Islet precursor cell (in vitro differentiated cells): ENCODE measurements at regions not wholly inside any gene's neighbourhood (a gene's known extent, or its start where the extent isn't known, plus 50 kb on each side); places are given as distances from the start of the nearest gene placed in this dataset.
A peak's percentile ranks its signal among the peaks of the same experiment; 100 is the strongest.
"Not testable (repeated sequence)": the region's sequence is repeated elsewhere in the genome, so short reads cannot be mapped to it uniquely, and the experiment has no call there.

Experiments
- DNase-seq: peaks from one replicate; pipeline ENCODE4 v3.0.0-alpha.2; 2018

DNA sequence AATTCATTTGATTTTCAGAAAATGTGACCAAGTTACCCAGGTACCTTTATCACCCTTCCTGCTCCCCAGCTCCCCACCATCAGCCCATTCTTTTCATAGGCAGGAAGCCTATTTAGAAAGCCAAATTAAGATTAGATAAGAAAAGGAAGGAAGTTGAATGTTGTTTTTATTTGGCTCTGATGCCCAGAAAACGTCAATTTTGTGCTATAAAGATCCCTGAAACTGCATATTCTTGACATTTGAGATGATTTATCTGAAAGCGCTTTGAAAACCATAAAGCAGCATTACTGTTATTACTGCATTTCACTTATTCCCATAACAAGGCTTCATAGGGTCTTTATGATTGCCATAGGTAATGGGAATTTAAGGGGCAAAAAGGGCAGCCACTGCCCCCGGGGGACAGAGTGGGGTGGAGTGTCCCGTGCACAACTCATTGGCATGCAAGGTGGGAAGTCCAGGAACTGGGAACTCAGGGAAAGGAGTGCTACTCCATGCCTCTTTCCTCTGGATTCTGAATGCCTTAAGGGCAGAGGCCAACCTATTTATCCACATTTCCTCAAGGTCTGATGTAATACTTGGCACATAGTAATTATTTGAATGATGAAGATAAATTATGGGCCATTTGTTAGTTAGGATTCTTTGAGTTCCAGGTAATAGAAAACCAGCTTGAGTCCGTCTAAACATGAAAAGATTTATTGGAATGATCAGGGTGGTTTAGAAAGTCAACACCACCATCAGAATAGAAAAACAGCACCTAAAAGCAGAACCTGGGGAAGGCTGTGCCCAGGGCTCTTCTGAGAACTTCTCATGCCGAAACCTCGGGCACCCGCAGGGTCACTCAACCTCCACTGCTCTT lies 100.6 kb upstream of the ELMO1 start:
- no peak for DNase-seq

DNA sequence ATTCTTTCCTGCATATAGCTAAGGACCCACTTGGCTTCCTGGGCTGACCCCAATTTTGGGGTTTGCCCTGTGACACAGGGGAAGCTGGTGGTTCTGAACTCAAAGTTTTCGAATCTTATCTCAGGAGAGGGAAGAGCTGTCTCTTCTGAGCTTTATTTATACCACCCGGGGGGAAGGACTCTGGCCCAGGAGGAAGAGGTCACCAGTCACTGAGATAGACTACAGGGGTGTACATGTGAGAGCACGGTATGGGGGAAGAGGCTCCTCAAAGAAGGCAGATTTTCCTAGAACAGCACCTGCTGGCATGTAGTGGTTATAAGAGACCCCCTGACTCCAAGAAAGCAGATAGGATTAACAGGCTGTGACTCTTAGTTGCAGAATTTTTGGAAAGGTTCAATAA lies 101.8 kb upstream of the ELMO1 start:
- no peak for DNase-seq

DNA sequence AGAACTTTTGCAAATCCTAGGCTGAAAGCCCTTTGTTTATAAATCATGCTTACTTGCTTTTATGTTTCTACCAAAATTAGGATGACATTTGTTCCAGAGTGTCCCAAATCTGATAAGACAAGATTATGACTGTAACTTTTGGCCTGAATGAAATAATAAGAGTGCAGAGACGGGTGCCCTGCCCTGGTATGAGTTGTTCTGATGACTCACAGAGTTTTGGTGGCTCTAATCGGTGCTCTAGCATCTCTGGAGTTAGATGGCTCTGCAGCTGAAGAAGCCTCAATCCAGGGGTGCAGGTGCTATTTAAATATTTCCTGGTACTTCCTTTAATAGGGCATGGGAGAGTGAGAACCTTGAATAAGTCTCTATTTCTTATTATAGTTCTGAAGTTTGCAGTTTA lies 102.2 kb upstream of the ELMO1 start:
- DNase-seq = no peak

DNA sequence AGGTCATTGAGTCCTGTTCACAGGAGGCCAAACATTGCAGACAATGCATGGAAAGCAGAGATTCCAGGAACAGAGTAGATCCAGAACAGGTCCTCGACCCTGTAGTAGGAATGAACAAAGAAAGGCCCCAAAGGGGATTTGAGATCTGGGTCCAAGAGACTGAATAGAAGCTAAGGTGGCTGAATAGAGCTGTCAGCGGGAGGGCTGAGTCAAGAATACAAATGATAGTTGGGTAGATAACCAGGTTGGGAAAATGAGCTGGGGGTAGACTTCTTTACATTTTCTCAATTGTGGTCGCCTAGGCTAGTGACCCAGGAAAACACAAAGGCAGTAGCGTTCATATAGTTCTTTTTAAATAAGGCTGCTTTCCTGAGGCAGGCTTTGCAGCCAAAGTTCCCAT lies 103.4 kb upstream of the ELMO1 start:
- DNase-seq = no peak

DNA sequence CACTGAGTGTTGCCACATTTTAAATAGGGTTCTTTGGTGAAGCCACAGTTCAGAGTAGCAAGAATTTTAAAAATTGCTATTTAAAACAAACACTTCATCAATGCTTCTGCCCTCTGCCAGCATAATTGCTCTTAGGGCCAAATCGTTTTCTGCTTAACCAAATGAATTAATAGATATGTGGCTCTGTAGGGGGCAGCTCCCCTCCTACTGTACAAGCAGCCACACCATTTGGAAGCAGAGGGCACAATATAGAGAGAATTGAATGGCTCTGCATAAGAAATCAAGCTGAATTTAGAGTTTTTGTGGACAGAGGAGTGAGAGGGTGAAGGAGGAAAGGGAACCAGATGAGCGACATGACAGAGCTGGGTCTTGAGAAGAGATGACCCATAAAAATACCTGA lies 103.8 kb upstream of the ELMO1 start:
- not testable (repeated sequence) for DNase-seq

DNA sequence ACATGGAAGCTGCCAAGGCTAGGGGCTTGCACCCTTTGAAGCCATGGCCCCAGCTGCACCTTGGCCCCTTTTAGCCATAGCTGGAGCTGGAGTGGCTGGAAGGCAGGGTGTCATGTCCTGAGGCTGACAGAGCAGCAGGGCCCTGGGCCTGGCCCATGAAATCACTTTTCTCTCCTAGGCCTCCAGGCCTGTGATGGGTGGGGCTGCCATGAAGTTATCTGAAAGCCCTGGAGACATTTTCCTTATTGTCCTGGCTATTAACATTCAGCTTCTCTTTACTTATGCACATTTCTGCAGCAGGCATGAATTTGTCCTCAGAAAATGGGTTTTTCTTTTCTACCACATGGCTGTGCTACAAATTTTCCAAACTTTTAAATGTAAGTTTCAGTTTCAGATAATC lies 106.9 kb upstream of the ELMO1 start:
- DNase-seq = no peak

DNA sequence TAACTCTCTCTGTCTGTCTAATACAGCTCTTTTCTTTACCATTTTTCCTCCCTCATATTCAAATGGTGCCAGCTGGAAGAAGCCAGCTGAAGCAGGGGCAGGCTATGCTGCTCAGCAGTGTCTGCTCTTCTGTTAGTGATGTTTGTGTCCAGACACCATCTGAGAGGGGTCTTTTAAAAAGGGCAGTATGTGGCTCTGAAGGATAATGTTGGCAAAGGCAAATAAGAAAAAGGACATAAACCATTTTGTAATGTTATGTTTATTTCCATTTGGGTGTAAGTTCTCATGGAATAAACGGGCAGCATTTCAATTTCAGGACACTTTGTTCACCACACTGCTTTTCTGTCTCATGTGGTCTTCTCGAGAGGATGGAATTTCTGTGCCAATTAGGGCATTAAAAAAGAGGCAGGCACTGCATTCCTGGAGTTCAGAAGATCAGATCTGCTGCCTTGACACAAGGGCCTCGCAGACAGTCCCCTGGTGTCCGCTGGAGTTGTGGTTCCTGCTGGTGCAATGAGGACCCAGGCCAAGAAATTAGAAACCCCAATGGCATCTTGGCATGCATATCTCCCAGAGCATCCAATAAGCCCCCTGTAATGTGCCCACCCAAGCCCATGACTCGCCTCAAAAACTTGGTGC lies 109.0 kb upstream of the ELMO1 start:
- no peak for DNase-seq

DNA sequence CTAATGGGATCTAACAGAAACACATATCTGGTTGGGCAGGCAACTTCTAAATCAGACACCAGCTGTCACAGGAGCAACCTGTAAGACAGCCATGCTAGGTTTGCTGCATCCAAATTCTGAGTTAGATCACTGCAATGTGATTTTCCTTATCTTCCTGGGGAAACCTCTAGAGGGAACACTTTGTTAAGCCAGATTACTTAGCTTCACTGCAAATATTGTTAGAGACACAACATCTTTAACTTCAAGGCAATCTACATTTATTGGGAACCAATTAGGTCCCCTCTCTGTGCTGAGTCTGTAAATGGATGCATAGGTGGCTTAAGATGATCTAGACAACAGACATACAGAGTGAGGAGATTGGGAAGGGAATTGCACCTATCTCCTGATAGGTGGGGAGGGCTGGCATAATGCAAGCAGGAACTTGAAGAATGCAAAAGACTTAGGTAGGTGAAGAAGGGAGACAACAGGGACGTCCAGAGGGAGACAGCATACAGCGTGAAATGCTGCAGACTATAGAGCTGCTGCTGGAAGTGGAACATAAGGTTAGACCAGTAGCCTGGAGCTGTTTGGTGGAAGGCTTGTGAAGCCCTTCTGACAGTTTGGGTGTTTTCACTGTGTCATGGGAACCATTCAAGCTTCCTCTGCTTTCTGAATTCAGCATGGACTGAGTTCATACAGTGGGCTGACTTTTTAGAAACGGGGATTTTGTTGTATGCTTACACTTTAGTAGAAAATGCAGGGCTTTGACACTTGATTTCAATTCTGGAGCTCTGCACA lies 109.8 kb upstream of the ELMO1 start:
- DNase-seq = no peak

DNA sequence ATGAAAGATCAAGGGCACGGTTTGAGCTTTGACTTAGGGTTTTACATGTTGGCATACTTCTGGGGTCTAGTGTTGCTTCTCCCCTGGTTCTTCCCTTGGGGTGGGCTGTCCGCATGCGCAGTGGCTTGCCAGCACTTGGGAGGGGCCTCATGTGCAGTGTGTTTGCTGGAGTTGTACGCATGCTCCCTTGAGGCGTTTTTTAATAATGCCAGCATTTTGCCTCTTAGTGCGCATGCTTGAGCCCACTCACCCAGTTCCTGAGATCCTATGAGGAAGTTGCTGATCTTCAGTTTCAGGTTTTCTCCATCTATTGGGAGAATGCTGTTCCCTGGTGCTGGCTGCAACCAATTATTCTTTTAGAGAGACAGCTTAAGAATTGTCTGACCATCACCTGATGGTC lies 113.4 kb upstream of the GPR141 start:
- DNase-seq = no peak

DNA sequence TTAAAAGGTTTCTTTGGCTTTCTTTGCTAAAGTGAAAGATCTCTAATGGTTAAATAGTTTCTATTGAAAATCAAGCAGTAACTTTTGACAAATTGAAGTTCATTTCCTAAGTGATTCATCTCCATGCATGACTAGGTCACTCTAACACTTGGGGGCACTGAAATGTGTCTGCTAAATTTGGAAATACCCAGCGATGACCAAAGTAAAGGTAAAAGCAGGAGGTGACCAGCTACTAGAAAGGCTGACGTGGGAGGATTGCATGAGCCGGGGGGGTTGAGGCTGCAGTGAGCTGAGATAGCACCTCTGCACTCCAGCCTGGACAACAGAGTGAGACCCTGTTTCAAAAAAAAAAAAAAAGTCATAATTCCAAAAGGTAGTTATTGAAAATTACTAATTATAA lies 111.8 kb upstream of the GPR141 start:
- DNase-seq = no peak

DNA sequence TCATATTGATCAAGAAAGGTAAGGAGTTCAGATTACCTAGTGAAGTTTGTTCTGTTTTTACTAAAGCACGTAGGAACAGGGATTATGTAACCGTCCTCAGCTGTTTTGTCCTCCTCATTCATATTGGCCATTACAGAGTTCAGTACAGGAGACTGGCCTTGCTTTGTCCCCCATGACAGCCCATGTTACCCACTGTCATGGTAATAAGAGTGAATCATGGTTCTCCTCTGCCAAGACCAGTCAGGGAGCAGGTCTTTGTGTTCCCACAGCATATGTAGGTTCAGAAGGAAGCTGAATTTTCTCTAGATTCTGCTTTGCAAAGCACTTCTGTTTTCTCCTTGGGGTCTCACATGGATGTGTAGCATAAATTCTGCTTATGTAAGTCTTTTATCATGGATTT lies 106.2 kb upstream of the GPR141 start:
- DNase-seq = no peak

DNA sequence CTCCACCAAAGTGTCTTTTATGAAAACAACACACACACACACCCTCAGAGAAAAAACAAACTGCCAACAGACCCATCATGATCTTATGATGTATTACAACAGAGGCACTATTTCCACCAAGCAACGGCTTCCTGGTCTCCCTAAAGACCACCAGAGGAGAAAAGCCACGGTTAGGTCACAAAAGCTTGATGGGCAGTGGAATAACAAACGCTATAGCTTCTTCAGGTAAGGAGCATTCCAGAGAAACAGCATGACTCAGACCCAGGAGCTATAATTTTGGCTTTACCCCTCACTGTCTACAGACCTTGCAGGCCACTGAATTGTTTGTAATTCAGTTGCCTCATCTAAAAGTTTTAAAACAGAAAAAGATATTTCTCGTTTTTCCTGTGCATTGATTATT lies 105.7 kb upstream of the GPR141 start:
- DNase-seq = no peak

DNA sequence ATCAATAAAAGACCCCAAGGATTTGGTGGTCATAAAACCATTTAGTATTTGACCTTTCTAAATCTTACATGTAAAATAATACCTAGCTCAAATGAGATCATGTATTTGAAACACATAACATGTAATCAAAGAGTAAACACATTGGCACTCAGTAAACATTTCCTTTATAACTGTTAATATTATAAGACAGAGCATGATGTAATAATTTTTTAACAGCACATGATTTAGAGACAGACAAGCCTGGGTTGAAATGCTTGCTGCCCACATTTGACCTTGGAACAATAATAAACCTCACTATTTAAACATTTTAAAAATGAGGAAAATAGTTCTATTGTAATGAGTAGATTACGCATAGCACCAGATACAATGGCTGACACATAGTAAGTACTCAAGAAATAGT lies 105.2 kb upstream of the GPR141 start:
- DNase-seq = no peak

DNA sequence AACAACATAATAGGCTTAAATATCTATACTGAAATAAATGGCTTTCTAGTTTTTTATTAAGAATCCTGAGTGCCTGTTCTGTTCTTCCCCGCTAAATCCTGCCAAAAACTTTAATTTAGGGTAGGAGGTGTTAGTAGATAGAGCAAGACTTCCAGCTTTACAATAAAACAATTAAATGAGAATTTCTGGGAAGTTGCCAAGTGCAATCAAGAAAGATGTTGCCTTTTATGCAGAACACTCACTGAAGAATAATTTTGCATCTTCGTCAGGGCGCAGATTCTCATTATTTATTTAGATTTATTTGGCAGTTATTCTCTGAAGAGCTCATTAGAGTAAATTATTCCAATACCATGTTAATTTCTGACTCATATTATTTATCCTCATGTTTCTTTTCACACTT lies 103.2 kb upstream of the GPR141 start:
- no peak for DNase-seq

DNA sequence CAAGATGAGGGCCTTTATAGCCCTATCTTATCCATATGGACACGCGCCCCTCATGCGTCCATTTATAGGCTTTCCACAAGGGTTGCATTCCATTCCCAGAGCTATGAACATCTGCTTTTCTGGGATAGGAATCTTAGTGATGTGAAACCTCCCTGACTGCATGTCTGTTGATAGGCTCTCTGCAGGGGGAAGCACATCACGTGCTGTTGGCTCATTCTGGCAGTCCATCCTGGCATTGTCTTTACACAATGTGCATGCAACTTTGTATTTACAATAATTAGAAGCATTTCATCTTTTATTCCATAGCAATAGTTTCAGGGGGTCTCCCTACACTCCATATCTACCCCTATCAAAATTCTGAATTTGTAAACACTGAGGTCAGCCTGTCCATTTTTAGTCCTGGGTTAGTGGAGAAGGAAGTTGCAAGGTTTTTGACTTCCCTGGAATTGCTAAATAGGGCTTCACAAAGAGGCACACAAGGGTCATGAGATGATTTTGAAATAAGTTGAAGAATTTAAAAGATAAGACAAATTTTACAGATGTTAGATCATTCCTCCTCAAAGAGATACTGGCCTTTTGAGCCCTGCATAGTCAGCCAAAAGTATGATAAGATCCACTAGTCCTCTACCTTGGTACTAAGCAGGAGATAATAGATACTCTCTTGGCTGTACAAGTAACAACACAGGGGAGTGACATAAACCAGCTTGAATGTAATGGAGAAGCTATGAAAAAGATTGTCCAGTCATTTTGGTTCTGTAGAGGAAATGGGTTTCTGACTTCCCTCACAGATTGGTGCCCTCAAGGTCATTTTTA lies 98.7 kb upstream of the GPR141 start:
- DNase-seq = not testable (repeated sequence)

DNA sequence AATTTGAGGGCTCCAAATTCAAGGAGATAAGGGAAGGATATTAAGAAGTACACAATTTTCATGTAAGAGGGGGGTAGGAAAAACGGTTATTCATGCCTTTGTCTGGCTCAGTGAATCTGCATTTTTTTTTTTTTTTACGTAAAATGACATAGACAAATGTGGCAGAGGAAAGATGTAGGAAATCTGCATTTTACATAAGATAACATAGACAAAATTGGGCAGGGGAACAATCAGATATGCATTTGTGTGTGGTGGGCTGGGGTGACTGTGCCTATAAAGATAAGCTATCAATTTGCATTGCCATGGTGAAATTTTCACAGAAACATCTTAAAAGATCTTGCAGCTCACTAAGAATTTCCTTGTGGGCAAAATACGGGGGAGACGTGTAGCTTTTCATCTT lies 92.7 kb upstream of the GPR141 start:
- no peak for DNase-seq

DNA sequence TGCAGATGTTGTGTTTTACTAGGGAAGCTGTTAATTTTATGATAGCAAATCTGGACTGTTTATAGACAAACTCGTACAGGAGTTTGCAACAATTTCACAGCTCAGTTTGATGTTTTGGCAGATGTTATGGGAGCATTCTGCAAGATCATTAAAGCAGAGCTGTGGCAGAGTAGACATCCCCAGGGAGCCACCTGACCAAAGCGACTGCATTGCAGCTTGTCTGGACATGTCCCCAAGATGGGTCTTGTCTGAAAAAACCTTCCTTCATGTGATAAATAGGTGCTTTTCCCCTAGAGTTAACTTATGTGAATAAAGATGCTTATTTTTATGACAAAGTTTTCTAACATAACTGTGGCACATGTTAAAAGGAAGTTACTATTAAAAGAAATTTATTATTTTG lies 91.2 kb upstream of the GPR141 start:
- no peak for DNase-seq

DNA sequence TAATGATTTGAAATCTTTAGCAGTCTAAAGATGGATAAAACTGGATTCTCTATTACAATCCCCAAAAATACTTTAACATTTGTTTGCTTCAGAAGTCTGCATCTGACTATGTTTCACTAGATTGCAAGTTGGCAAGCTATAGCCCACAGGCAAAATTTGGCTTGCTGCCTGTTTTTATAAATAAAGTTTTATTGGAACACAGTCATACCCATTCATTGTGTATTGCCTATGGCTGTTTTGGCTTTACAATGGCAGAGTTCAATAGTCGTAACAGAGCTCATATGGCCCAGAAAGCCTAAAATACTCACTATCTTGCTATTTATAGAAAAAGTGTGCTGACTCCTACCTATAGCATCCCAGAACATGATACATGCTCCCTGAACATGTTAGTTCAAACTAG lies 89.0 kb upstream of the GPR141 start:
- DNase-seq = no peak

DNA sequence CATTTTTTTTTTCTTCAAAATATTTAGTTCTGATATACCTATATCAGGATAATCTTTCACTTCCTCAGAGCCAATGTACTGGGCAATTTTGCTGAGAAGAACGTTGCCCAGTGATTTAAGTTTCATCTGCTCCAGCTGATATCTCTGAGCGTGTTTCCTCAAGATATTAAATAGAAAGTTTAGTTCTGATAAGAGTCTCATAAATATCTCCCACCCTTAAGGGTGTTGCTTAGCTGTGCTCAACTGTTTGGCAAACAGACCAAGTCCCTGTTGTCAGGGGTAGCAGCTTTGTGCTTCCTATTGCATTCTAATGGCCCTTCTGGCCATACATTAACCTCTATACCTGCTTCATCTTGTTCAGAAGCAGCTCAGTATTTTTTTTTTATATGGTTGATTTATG lies 84.7 kb upstream of the GPR141 start:
- no peak for DNase-seq

DNA sequence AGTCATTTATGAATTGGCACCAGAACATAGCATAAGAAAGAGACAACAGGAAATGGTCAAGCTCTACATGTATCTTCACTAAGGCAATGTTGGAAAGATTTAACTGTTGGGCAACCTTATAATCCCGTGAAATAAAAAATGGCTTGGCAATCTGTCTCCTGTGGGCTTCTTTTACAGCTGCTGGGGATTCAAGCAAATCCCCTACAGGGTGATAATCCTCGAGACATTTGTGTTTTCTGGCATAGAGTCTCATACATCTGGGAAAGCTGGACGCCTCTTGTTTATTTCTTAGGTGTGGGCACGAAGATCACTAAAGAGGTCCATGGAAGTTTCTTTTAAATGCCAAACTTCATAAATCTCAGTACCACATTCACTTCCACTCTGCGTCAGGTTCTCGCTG lies 82.2 kb upstream of the GPR141 start:
- no peak for DNase-seq

DNA sequence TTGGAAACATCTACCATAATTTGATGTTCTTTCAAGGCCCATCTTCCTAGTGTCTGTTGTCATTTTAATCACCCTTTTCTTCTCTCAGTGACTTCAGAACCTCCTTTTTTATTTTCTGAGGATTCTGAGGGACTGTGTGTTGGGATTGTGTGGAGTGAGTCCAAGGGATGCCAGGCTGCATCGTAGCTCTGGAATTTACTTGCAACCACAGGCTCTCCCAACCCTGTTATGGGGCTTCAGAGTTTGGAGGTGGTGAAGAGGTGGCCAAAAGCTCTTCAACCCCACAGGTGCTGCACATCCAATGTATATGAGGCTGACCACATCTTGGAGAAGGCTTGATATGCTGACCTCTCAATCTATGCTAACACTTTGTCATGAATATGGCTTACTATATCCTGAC lies 79.5 kb upstream of the GPR141 start:
- peak; percentile 62 for DNase-seq

DNA sequence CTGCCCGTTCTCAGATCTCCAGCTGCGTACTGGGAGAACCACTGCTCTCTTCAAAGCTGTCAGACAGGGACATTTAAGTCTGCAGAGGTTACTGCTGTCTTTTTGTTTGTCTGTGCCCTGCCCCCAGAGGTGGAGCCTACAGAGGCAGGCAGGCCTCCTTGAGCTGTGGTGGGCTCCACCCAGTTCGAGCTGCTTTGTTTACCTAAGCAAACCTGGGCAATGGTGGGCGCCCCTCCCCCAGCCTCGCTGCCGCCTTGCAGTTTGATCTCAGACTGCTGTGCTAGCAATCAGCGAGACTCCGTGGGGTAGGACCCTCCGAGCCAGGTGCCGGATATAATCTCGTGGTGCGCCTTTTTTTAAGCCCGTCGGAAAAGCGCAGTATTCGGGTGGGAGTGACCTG lies 66.2 kb upstream of the GPR141 start:
- not testable (repeated sequence) for DNase-seq

DNA sequence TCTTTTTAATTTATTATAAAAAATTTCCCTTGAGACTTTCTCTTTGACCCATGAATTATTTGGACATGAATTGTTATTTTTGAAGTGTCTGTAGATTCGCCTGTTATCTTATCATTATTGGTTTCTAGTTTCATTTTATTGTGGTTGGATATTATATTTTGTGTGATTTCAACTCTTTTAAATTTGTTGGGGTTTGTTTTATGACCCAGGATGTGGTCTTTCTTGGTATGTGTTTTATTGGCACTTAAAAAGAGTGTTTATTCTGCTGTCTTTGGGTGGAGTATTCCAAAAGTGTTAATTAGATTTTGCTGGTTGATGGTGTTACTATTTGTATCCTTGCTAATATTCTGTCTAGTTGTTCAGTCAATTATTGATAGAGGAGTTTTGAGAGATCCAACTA lies 50.5 kb upstream of the GPR141 start:
- DNase-seq = no peak
